A673 (cell line): ENCODE measurements at regions not wholly inside any gene's neighbourhood (a gene's known extent, or its start where the extent isn't known, plus 50 kb on each side); places are given as distances from the start of the nearest gene placed in this dataset.

Source experiments
- BruUV-seq: library from RNA; stranded (reverse); fragments of 400-500 nt; replicated peaks from 2 replicates; lab custom pipeline; 2021; lab: Mats Ljungman, UMichigan
- CTCF ChIA-PET: fragments of 300-600 bp; sonication (Branson Sonifier 250); formaldehyde crosslinking; loops from one replicate; lab custom pipeline; 2022; ENCODE audit warnings: antibody characterized with exemption; lab: Charles Lee
- POLR2A ChIA-PET: fragments of 300-600 bp; sonication (Branson Sonifier 250); formaldehyde crosslinking; loops from one replicate; lab custom pipeline; 2022; ENCODE audit warnings: antibody characterized with exemption; ENCODE audit not compliant: low non-redundant PET; lab: Charles Lee
- DNase-seq: peaks from one replicate; pipeline ENCODE4 v3.0.0-alpha.2; 2015; ENCODE audit warnings: low spot score
- H3K27ac ChIP-seq: fragments of 200-600 bp; sonication (generic); 2 replicates; pipeline ENCODE4 v1.5.1; 2016; ENCODE audit warnings: mixed run types, low read depth, mild to moderate bottlenecking, mixed read lengths, antibody characterized with exemption, low read length; ENCODE audit not compliant: poor library complexity, severe bottlenecking
- H3K27me3 ChIP-seq: fragments of 200-600 bp; sonication (generic); replicated peaks from 2 replicates; pipeline ENCODE4 v1.6.1; 2017; ENCODE audit warnings: mixed run types, low read depth, mild to moderate bottlenecking, mixed read lengths, antibody characterized with exemption, low read length; ENCODE audit not compliant: insufficient read depth, poor library complexity
- H3K36me3 ChIP-seq: fragments of 200-600 bp; sonication (generic); 2 replicates; pipeline ENCODE4 v1.6.1; 2016; ENCODE audit warnings: mixed run types, mild to moderate bottlenecking, mixed read lengths, antibody characterized with exemption, low read length; ENCODE audit not compliant: insufficient read depth, poor library complexity, severe bottlenecking
- H3K4me1 ChIP-seq: fragments of 200-600 bp; sonication (generic); 2 replicates; pipeline ENCODE4 v1.6.1; 2017; ENCODE audit warnings: mixed run types, mild to moderate bottlenecking, mixed read lengths, antibody characterized with exemption, low read length; ENCODE audit not compliant: insufficient read depth, poor library complexity, severe bottlenecking
- H3K4me3 ChIP-seq: fragments of 200-600 bp; sonication (generic); 2 replicates; pipeline ENCODE4 v1.5.1; 2016; ENCODE audit warnings: low read depth, mixed run types, mild to moderate bottlenecking, mixed read lengths, low read length; ENCODE audit not compliant: poor library complexity, severe bottlenecking
- H3K9me3 ChIP-seq: fragments of 200-600 bp; sonication (generic); 2 replicates; pipeline ENCODE4 v1.6.1; 2016; ENCODE audit warnings: mixed run types, low read depth, mild to moderate bottlenecking, mixed read lengths, antibody characterized with exemption, low read length; ENCODE audit not compliant: poor library complexity, severe bottlenecking
- CTCF ChIP-seq: fragments of 300-800, 200-600 bp; sonication (generic); conservative IDR thresholded peaks from 2 replicates; pipeline ENCODE4 v1.5.1; 2017; ENCODE audit warnings: low read depth, mild to moderate bottlenecking, antibody characterized with exemption, low read length, moderate library complexity, mixed read lengths
- EZH2 ChIP-seq: fragments of 200-600 bp; sonication (generic); IDR thresholded peaks from 2 replicates; pipeline ENCODE4 v1.6.1; 2017; ENCODE audit warnings: borderline replicate concordance, low read depth, mild to moderate bottlenecking, mixed read lengths, antibody characterized with exemption, low read length; ENCODE audit not compliant: poor library complexity, severe bottlenecking
- intact Hi-C: fragments of 100-400 bp; cut with micrococcal nuclease; formaldehyde crosslinking; loops from one replicate; pipeline ENCODE4 v1.10.0; 2022; ENCODE audit not compliant: unreplicated experiment

GRCh38 chr16:64627288-64627687 is 494.6 kb downstream of the CDH11 start:
- TF ChIP-seq EZH2 (no peak), CTCF (peak; percentile 33; the same call in 1 of the 2 replicates)
- Histone ChIP-seq H3K36me3 (no peaks in the 10 kb centered on the region), H3K4me1 (no peaks in the 10 kb centered on the region), H3K4me3 (no peak overlapping the region), H3K27me3 (no peaks in the 10 kb centered on the region), H3K27ac (no peak overlapping the region), H3K9me3 (peaks cover 4% of the 10 kb centered on the region)
- intact Hi-C loops = no loop called here
- BruUV-seq = no TSS peak
- peak; percentile 37 for DNase-seq
- POLR2A ChIA-PET = no interaction called here
- CTCF ChIA-PET = no interaction called here

- Histone ChIP-seq H3K36me3 (no peaks in the 10 kb centered on the region), H3K27ac (no peak overlapping the region), H3K4me3 (no peak overlapping the region), H3K4me1 (no peaks in the 10 kb centered on the region), H3K27me3 (no peaks in the 10 kb centered on the region), H3K9me3 (peaks cover 4% of the 10 kb centered on the region)
- CTCF ChIA-PET = no interaction called here
- DNase-seq = no peak
- POLR2A ChIA-PET = no interaction called here
- intact Hi-C loops = no loop called here
- TF ChIP-seq EZH2 (no peak), CTCF (no peak)
- no TSS peak for BruUV-seq
Measured at GRCh38 chr16:64626776-64627175, 495.1 kb downstream of the CDH11 start.

GRCh38 chr16:64621616-64622015 is 500.2 kb downstream of the CDH11 start:
- no peaks in the 10 kb centered on the region for H3K36me3 ChIP-seq
- POLR2A ChIA-PET = no interaction called here
- H3K9me3 ChIP-seq = peaks cover 4% of the 10 kb centered on the region
- intact Hi-C loops = no loop called here
- H3K27ac ChIP-seq = no peak overlapping the region
- no peaks in the 10 kb centered on the region for H3K27me3 ChIP-seq
- CTCF ChIA-PET = no interaction called here
- DNase-seq = no peak
- H3K4me1 ChIP-seq = no peaks in the 10 kb centered on the region
- BruUV-seq = no TSS peak
- TF ChIP-seq CTCF = no peak
- no peak for TF ChIP-seq EZH2
- no peak overlapping the region for H3K4me3 ChIP-seq
